Pancreas (tissue), 10 donors: ENCODE measurements at regions not wholly inside any gene's neighbourhood (a gene's known extent, or its start where the extent isn't known, plus 50 kb on each side); places are given as distances from the start of the nearest gene placed in this dataset.
"Not testable (repeated sequence)": the region's sequence is repeated elsewhere in the genome, so short reads cannot be mapped to it uniquely, and the experiment has no call there.

Experiments used
- ATAC-seq, 4 donors: fragments of 200-7000 bp; cut with Tn5 transposase; one replicate each; pipeline versions ENCODE4 v1.8.0 to v1.9.1; 2020; ENCODE audit warnings: mild to moderate bottlenecking in 4 of 4, moderate library complexity in 4 of 4
- DNase-seq, 6 donors: peaks; one replicate each; pipeline ENCODE4 v3.0.0-alpha.2; 2020
- FAIRE-seq: peaks from 2 replicates; lab custom pipeline; 2012; peaks lifted over from hg19 to GRCh38; lab: Jason Lieb, UNC
- H3K27ac ChIP-seq, 4 donors: fragments of 200-600 bp; sonication (generic); 1 replicate in 3 of 4; 2 replicates in 1 of 4; pipeline versions ENCODE4 v1.5.0 to v1.8.0; 2020
- H3K27me3 ChIP-seq, 4 donors: fragments of 200-600 bp; one replicate each; pipeline ENCODE4 v1.8.0; 2021
- H3K36me3 ChIP-seq, 3 donors: fragments of 200-600 bp; sonication (generic) in 1 of 3; one replicate each; pipeline versions ENCODE4 v1.5.0 to v1.8.0; 2020 to 2021
- H3K4me1 ChIP-seq, 3 donors: fragments of 200-600 bp; one replicate each; pipeline ENCODE4 v1.8.0; 2021
- H3K4me3 ChIP-seq, 4 donors: fragments of 200-600 bp; sonication (generic) in 2 of 4; one replicate each; pipeline versions ENCODE4 v1.5.0 to v1.8.0; 2020 to 2021
- H3K9me3 ChIP-seq, 4 donors: fragments of 200-600 bp; one replicate each; pipeline ENCODE4 v1.8.0; 2021
- WGBS, 2 donors: extraction: QIAGEN DNeasy Blood & Tissue Kit; methylation state at CpG; one replicate each; pipeline ENCODE4 v1.1.7; 2013; 5-methylcytosine and 5-hydroxymethylcytosine counted together
- intact Hi-C, 3 donors: fragments of 100-400 bp; cut with DNase I; formaldehyde crosslinking; loops; one replicate each; pipeline versions ENCODE4 v1.11.1 to v1.14.2; 2022
- TF ChIP-seq, protein P1 (sequence below), 4 donors: fragments of 200-600 bp; sonication (generic) in 3 of 4; IDR thresholded peaks; one replicate each; pipeline versions ENCODE4 v1.5.0 to v1.8.0; 2021; ENCODE audit warnings: antibody characterized with exemption in 4 of 4
- donor health status: healthy with polysubstance abuse.
- donor health status: DM: no; HTN: no; CAD: no; lungs with moderate emphysema.
- donor health status: DM: no; HTN: no; CAD: no.
- donor health status: control.
- donor health status: control.
- donor health status: Bipolar disorder and iron deficiency.
- donor health status: DM: yes; HTN: yes; CAD: no.
- donor health status: DM: no; HTN: no; CAD: no.
- donor health status: DM: no; HTN: no; CAD: no.
- donor health status: DM: yes; HTN: yes; CAD: no.

- H3K36me3 ChIP-seq, result no peaks in the 10 kb centered on the region
- DNase-seq (no peak), ATAC-seq (no peak), FAIRE-seq (no peak)
- H3K4me1 ChIP-seq, result no peaks in the 10 kb centered on the region
- H3K27ac ChIP-seq, result no peak overlapping the region
- H3K9me3 ChIP-seq, result no peaks in the 10 kb centered on the region
- intact Hi-C loops, result no loop called here
- 60 to 72% methylated on average over 6 of the region's 6 CpGs for WGBS, 2 donors
- peaks cover 0 to 10% (median 0%) of the 10 kb centered on the region in 4 donors for H3K27me3 ChIP-seq
- TF ChIP-seq, protein P1, sequence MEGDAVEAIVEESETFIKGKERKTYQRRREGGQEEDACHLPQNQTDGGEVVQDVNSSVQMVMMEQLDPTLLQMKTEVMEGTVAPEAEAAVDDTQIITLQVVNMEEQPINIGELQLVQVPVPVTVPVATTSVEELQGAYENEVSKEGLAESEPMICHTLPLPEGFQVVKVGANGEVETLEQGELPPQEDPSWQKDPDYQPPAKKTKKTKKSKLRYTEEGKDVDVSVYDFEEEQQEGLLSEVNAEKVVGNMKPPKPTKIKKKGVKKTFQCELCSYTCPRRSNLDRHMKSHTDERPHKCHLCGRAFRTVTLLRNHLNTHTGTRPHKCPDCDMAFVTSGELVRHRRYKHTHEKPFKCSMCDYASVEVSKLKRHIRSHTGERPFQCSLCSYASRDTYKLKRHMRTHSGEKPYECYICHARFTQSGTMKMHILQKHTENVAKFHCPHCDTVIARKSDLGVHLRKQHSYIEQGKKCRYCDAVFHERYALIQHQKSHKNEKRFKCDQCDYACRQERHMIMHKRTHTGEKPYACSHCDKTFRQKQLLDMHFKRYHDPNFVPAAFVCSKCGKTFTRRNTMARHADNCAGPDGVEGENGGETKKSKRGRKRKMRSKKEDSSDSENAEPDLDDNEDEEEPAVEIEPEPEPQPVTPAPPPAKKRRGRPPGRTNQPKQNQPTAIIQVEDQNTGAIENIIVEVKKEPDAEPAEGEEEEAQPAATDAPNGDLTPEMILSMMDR (IDR thresholded peaks at IDR 0.05), result no peak
- H3K4me3 ChIP-seq, result no peak overlapping the region
These were observed 971.4 kb downstream of the MCTP2 start for GRCh38 chr15:95202569-95203349.

DNA sequence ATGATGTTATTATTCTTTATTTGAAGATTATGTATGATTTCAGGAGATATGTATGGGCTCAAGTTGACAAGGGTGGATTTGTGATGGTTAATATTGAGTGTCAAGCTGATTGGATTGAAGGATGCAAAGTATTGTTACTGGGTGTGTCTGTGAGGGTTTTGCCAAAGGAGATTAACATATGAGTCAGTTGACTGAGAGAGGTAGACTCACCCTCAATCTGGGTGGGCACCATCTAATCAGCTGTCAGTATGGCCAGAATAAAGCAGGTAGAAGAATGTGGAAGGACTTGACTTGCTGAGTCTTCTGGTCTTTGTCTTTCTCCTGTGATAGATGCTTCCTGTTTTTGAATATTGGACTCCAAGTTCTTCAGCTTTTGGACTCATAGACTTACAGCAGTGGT lies 973.7 kb downstream of the MCTP2 start:
- TF ChIP-seq, protein P1 (IDR thresholded peaks at IDR 0.05), result no peak
- H3K4me3 ChIP-seq, result no peak overlapping the region
- no peaks in the 10 kb centered on the region for H3K36me3 ChIP-seq
- no peak overlapping the region for H3K27ac ChIP-seq
- no peaks in the 10 kb centered on the region for H3K4me1 ChIP-seq
- H3K27me3 ChIP-seq, result no peaks in the 10 kb centered on the region
- DNase-seq, result no peak
- no peak for FAIRE-seq
- intact Hi-C loops, result no loop called here
- ATAC-seq, result no peak
- no peaks in the 10 kb centered on the region for H3K9me3 ChIP-seq

DNA sequence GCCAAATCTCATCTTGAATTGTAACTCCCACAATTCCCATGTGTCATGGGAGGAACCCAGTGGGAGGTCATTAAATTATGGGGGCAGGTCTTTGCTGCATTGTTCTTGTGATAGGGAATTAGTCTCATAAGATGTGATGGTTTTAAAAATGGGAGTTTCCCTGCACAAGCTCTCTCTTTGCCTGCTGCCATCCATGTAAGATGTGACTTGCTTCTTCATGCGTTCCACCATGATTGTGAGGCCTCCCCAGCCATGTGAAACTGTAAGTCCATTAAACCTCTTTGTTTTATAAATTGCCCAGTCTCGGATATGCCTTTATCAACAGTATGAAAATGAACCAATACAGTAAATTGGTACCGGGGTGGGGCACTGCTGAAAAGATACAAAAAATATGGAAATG lies 974.5 kb downstream of the MCTP2 start:
- H3K27ac ChIP-seq, H3K27me3 ChIP-seq, intact Hi-C loops, FAIRE-seq, H3K9me3 ChIP-seq, H3K36me3 ChIP-seq, H3K4me1 ChIP-seq, H3K4me3 ChIP-seq, ATAC-seq, DNase-seq: not testable (repeated sequence)
- WGBS, 2 donors, result 56 to 74% methylated on average over 3 of the region's 3 CpGs

- WGBS, 2 donors, result 60 to 68% methylated on average over 4 of the region's 4 CpGs
- no peaks in the 10 kb centered on the region for H3K36me3 ChIP-seq
- ATAC-seq (no peak), FAIRE-seq (no peak), DNase-seq (no peak)
- H3K27ac ChIP-seq, result no peak overlapping the region
- intact Hi-C loops, result no loop called here
- no peak overlapping the region for H3K4me3 ChIP-seq
- H3K27me3 ChIP-seq, result peaks cover 0 to 1% (median 0%) of the 10 kb centered on the region in 4 donors
- no peaks in the 10 kb centered on the region for H3K4me1 ChIP-seq
- TF ChIP-seq, protein P1 (IDR thresholded peaks at IDR 0.05), result no peak
- no peaks in the 10 kb centered on the region for H3K9me3 ChIP-seq
These were observed 976.7 kb downstream of the MCTP2 start for GRCh38 chr15:95208071-95208470.

DNA sequence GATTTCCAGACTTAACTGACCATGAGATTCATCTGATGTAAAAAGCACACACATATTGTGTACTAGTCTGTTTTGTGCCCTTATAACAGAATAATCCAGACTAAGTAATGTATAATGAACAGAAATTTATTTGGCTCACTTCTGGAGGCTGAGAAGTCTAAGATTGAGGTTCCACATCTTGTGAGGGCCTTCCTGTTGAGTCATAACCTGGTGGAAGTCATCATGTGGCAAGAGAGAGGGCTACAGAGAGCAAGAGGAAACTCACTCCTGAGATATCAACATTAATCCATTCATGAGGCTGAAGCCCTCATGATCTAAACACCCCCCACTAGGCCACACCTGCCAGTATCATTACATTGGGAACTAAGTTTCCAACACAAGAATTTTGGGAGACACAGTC lies 977.6 kb downstream of the MCTP2 start:
- Histone ChIP-seq H3K27me3 (peaks cover 0 to 8% (median 0%) of the 10 kb centered on the region in 4 donors), H3K4me3 (no peak overlapping the region), H3K9me3 (no peaks in the 10 kb centered on the region), H3K36me3 (no peaks in the 10 kb centered on the region), H3K4me1 (no peaks in the 10 kb centered on the region), H3K27ac (no peak overlapping the region)
- TF ChIP-seq, protein P1 (IDR thresholded peaks at IDR 0.05), result no peak
- intact Hi-C loops, result no loop called here
- DNase-seq (no peak), ATAC-seq (no peak), FAIRE-seq (no peak)
